GM21360 (cell line): ENCODE measurements at regions not wholly inside any gene's neighbourhood (a gene's known extent, or its start where the extent isn't known, plus 50 kb on each side); places are given as distances from the start of the nearest gene placed in this dataset.

Experiments
- ATAC-seq: cut with Tn5 transposase; IDR thresholded peaks from one replicate; pipeline ENCODE4 v1.9.1; 2021; ENCODE audit warnings: mild to moderate bottlenecking, moderate library complexity; ENCODE audit not compliant: unreplicated experiment

- ATAC-seq = no peak
Observed at GRCh38 chr18:73923866-73924265, 223.8 kb downstream of the FBXO15 start.

DNA sequence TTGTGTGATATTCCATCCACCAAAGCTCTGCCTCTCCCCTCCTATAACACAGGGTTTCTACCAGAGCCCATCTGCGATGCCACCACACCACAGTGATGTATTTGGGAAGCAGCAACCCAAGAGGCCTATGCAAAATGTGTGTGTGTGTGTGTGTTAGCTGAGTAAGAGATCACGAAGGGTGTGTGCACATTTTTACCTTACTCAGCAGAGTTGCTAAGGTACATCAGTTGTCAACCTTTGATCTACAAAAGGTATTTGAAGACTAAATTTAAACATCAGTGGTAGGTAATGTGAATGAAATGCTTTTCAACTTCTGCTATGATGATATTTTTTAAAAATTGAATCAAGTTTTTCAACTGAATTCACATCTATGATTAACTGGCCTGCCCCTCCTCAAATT is 227.6 kb downstream of the FBXO15 start:
- no peak for ATAC-seq

- ATAC-seq = no peak
Observed at GRCh38 chr18:73918816-73919215, 228.8 kb downstream of the FBXO15 start.

GRCh38 chr18:73917046-73917445 is 230.6 kb downstream of the FBXO15 start:
- no peak for ATAC-seq

DNA sequence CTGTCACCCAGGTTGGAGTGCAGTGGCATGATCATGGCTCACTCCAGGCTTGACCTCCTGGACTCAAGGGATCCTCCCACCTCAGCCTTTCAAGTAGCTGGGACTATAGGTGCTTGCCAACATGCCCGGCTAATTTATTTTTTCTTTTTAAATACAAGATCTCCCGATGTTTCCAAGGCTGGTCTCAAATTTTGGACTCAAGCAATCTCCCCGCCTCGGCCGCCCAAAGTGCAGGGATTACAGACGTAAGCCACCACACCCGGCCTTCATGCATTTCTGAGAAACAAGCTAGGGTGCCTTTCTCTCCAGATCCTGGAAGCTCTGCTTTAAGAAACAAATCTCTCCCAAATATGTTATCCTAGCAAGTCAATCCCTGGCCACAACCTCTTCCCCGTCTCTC is 234.1 kb downstream of the FBXO15 start:
- no peak for ATAC-seq

DNA sequence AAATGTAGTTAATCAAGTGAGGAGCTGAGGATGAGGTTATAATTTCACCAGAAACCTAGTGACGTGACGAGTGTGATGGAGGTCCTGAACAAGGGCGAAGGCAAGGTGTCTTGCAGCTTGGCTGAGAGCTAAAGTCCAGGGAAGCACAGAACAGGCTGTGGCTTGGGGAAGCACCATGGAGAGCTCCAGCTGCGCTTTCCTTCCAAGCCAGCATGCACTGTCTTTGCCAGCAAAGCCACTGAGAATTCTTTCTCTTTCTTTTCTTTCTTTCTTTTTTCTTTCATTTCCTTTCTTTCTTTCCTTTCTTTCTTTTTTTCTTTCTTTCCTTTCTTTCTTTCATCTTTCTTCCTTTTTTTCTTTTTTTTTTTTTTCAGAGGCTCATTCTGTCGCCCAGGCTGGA is 239.3 kb downstream of the FBXO15 start:
- ATAC-seq = no peak

DNA sequence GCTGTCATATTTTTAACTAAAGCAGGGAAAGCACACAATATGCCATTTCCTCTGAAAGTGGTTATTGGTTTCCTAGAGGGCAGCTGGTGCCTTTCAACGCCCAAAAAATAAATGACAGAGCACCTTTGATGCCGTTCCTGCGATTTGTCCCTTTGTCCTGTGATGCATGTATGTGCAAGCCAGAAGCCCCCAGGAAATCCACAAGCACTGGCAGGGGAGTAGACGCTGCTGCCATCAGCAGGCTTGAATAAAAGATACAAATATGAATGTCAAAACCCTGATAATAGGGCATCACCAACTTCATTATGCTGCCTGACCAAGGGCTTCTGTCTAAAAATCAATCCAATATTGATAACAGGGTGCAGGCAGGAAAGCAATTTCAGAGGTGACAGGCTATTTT is 246.1 kb downstream of the FBXO15 start:
- no peak for ATAC-seq

DNA sequence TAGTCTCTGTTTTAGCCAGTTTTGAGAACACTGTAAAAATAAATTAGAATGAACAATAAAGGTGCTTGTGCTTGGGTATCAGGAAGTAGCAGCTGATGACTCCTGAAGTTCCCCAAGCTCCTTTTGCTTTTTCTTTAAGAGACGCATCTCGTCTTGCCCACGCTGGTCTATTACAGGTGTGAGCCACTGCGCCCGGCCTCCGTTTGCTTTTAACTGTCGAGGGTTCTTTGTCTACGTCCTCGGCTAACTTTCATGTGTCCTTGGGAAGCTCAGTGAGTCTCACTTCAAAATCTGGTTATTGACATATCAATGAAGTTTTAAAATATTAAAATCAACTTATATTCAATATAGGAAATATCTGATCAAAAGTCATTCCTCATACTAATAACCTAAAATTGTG is 246.5 kb downstream of the FBXO15 start:
- ATAC-seq = no peak

- ATAC-seq = no peak
Observed at GRCh38 chr18:73900106-73900835, 247.4 kb downstream of the FBXO15 start.

GRCh38 chr18:73897517-73897916 is 250.1 kb downstream of the FBXO15 start:
- ATAC-seq = no peak

DNA sequence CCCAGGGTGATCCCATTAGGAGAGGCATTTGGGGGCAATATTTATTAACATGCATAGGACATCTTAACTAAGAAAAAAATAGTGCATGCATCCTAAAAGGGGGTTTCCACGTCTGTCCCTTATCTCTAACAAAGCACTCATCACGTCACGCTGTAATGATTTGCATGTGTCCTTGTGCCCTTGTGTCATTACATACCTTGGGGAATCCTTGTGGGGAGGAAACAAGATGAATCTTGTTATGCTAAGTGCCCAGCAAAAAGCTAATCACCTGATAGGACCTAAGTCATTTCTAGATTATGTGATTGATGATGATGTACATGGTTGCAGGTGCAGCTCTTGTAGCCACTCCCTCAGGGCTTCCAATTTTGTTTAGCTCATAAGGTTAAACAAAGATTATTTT is 250.9 kb downstream of the FBXO15 start:
- peak; percentile 69 for ATAC-seq

- no peak for ATAC-seq
Observed at GRCh38 chr18:73895701-73896100, 251.9 kb downstream of the FBXO15 start.

GRCh38 chr18:73893880-73894279 is 253.8 kb downstream of the FBXO15 start:
- no peak for ATAC-seq

- no peak for ATAC-seq
Observed at GRCh38 chr18:73891572-73892421, 255.8 kb downstream of the FBXO15 start.

DNA sequence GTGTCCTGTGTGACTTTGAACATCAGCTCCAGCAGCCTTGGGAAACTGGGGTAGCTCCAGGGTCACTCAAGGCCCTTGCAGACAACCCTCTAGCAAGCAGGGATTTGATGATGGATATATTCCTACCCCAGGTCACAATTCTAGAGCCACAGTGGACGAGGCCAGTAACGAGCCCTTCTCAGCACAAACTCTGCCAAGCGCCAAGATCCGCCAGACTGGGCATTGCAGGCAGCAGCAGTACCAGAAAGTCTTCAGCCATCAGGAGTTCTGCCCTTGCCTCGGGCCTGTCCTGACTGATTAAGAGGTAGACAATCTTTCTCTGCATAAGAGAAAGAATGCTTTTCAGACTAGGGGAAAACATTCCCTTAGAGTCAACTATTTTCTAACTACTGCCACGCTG is 259.1 kb downstream of the FBXO15 start:
- no peak for ATAC-seq

DNA sequence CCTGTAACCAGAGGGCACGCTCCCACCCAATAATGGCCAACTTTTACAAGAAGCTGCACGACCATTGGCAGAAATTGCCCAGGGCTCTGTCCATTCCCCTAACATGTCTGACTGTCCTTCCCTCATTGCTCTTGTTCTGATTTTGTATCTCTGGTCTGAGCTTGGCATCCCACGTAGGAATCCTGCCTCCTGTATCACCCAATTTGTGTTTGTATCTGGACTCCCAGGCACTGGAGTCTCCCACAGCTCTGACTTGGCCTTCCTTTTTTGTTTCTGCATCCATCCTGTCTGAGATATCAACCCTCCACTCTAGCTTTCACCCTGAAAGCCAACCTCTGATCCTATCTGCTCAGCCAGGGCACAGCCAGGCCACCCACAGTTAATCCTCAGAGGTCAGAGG is 259.8 kb downstream of the FBXO15 start:
- no peak for ATAC-seq

DNA sequence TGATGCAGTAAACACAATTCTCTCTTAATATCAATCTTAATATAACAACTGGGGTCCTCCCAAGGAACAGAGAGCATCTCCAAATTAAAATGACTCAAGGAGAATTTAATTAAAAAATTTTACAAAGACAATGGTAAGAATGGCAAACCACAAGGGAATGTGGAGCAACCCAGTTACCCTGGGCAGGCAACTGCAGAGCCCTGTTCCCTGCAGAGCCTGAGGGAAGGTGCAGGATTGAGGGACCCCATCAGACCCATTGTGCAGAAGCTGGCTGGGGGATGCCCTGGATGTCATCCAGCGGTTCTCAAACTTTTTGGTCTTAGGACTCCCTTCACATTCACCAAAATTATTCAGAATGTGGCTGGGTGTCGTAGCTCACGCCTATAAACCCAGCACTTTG is 262.8 kb downstream of the FBXO15 start:
- no peak for ATAC-seq

- no peak for ATAC-seq
Observed at GRCh38 chr18:73881396-73881917, 266.2 kb downstream of the FBXO15 start.

- ATAC-seq = no peak
Observed at GRCh38 chr18:73880387-73880786, 267.2 kb downstream of the FBXO15 start.

- no peak for ATAC-seq
Observed at GRCh38 chr18:73879766-73880165, 267.9 kb downstream of the FBXO15 start.

DNA sequence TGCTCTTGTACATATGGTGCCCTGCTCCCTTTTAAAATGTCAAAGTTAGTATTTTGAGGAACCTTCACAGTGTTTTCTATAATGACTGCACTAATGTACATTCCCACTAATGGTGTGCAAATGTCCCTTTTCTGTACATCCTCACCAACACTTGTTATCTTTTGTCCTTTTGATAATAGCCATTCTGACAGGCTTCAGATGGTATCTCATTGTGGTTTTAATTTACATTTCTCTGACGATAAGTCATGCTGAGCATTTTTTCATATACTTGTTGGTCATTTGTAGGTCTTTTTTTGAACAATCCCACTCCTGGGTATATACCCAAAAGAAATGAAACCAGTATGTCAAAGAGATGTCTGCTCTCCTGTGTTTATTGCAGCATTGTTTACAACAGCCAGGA is 268.3 kb downstream of the FBXO15 start:
- no peak for ATAC-seq

DNA sequence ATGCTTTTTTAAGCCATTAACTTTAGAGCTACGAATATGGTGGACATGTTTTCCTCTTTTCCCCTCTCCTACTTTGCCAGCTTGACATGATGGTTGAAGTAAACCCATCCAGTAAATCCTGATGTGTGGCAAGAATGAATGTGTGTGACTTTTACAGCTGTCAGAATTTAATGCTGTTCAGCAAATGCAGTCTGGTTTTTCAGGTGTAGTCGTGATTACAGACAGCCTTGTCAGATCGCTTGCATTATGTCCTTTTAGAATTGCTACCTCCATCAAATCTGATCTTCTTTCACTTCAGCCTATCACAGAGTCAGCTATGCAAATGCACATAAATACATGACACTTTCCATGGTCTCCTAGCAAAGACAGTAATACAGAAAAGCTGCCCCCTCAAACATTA is 278.5 kb downstream of the FBXO15 start:
- no peak for ATAC-seq
